Fibroblast of lung (primary cell): ENCODE measurements at regions not wholly inside any gene's neighbourhood (a gene's known extent, or its start where the extent isn't known, plus 50 kb on each side); places are given as distances from the start of the nearest gene placed in this dataset.

ENCODE experiments used
- EZH2 ChIP-seq: IDR thresholded peaks from 2 replicates; pipeline ENCODE4 v1.5.1; 2012; ENCODE audit warnings: low read length, control low read depth, mild to moderate bottlenecking; ENCODE audit errors: missing control alignments
- TF ChIP-seq, protein P1 (sequence below), 2 donors: IDR thresholded peaks in 1 of 2; conservative IDR thresholded peaks in 1 of 2; 1 replicate in 1 of 2; 2 replicates in 1 of 2; pipeline ENCODE4 v1.5.1; 2011 to 2012; ENCODE audit warnings: low read length in 2 of 2, control low read depth in 1 of 2, inconsistent platforms in 1 of 2, low read depth in 1 of 2, mild to moderate bottlenecking in 1 of 2

DNA sequence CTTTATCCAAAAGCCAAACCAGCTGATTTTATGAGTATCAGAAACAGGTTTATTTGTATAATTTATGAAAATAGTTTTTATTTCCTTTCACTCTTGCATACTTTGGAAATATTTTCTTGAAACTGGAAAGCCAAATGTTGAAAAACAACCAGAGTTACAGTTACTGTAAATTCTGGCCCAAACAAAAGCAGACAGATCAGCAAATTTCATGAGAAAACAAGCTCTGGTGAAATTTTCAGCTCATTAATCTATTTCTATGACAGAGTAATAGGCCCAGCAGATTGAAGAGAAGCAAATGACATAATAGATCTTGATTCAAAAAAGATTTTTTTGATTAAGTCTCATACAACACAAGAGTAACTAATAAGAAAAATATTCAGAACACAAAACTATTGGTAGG, 182.7 kb downstream of the ENC1 start:
- TF ChIP-seq, protein P1, sequence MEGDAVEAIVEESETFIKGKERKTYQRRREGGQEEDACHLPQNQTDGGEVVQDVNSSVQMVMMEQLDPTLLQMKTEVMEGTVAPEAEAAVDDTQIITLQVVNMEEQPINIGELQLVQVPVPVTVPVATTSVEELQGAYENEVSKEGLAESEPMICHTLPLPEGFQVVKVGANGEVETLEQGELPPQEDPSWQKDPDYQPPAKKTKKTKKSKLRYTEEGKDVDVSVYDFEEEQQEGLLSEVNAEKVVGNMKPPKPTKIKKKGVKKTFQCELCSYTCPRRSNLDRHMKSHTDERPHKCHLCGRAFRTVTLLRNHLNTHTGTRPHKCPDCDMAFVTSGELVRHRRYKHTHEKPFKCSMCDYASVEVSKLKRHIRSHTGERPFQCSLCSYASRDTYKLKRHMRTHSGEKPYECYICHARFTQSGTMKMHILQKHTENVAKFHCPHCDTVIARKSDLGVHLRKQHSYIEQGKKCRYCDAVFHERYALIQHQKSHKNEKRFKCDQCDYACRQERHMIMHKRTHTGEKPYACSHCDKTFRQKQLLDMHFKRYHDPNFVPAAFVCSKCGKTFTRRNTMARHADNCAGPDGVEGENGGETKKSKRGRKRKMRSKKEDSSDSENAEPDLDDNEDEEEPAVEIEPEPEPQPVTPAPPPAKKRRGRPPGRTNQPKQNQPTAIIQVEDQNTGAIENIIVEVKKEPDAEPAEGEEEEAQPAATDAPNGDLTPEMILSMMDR (conservative IDR thresholded peaks at IDR 0.05 in 1 of 2, IDR thresholded peaks at IDR 0.05 in 1 of 2; ENCODE audit: low read depth in 1 of 2, low read length in 2 of 2) = no peak
- no peak for TF ChIP-seq EZH2
